GM21367 (cell line): ENCODE measurements at regions not wholly inside any gene's neighbourhood (a gene's known extent, or its start where the extent isn't known, plus 50 kb on each side); places are given as distances from the start of the nearest gene placed in this dataset.

Experiments
- ATAC-seq: cut with Tn5 transposase; IDR thresholded peaks from one replicate; pipeline ENCODE4 v1.9.1; 2021; ENCODE audit not compliant: unreplicated experiment

DNA sequence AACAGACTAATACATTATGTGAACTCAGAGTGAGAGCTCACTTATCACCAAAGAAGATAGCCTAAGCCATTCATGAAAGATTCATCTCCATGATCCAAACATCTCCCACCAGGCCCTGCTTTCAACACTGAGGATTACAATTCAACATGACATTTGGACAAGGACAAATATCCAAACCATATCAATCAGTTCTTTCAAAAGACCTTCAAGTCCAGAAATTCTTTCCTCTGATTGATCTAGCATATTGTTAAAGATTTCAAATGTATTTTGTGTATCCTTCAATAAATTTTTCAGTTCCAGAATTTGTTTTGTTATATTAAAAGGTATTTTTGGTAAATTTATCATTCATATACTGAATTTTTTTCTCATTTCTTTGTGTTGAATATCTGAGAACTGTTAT lies 1055.8 kb downstream of the SLC6A15 start:
- no peak for ATAC-seq

- no peak for ATAC-seq
These were observed 1062.1 kb downstream of the SLC6A15 start for GRCh38 chr12:83850531-83850930.

DNA sequence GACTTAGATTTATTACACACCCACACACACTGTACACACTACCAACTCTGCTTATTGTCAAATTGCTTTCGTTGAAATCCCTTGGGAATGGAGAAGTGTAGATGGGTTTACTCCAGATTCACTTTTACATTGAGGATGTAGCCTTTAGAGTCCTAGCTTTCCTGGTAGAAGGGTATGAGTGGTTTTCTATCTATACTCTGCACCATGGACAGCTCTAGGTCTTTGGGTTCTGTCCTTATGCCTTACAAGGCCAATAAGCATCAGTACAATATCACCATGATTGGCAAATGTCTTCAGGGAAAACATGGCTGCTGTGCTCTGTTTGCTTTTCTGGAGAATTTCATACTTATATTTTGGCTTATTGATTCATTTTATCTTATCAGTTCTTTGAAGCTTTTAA lies 1063.9 kb downstream of the SLC6A15 start:
- ATAC-seq = no peak

DNA sequence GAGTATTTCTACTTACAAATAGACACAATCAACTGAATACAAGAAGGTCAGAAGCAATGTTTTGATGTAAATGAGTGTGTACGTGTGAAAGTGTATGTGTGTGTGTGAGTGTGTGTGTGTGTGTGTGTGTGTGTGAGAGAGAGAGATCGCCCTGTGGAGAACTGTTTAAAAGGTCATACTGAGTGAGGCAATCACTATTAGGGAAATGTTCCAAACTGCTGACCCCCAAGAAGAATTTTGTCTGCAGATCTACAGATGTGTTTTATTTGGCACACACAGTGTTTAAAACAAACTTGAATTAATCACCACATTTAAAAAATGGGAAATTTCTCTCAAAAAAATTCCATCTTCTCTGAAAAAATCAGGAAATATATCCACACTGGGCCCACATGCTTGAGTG lies 1069.1 kb downstream of the SLC6A15 start:
- no peak for ATAC-seq

DNA sequence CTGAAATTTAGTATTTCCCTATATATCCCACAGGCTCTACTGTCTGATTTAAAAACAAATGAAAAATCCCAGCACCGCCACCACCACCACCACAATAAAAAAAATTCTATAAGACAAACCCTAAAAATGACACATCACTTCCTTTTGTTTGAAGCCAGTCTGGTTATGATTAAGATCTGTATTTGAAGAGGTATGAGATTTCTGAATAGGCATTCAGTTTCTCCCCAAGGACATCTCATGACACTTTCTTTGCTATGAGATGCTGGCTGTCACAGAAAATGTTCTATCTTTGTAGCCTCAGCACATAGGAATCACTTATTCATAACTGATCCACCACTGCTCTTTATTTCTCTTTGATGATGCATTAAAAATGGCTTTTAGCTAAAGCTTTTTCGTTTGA lies 1071.0 kb downstream of the SLC6A15 start:
- no peak for ATAC-seq

GRCh38 chr12:83827860-83828259 lies 1084.7 kb downstream of the SLC6A15 start:
- ATAC-seq = no peak

- ATAC-seq = no peak
These were observed 1085.4 kb downstream of the SLC6A15 start for GRCh38 chr12:83827193-83827592.

GRCh38 chr12:83826112-83826511 lies 1086.5 kb downstream of the SLC6A15 start:
- ATAC-seq = peak; percentile 82

GRCh38 chr12:83823386-83824045 lies 1089.1 kb downstream of the SLC6A15 start:
- peak; percentile 83 for ATAC-seq

DNA sequence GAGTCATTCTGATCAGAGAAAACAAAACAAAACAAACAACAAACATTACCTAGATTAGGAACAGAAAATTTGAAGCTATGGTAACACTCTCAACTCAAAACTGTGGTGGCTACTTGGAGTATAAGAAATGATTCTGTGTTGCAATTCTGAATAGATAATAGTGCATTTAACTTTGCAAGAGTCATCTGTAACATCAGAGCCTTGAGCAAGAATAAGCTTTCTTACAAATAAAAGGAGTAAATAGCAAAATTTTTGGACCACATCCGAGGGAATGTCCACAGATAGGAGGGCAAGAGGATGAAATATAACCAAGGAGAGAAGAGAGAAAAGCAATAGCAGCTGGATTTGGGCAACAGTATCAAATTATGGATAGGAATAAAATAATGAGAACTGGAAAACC lies 1090.6 kb downstream of the SLC6A15 start:
- ATAC-seq = no peak

- ATAC-seq = no peak
These were observed 1093.7 kb downstream of the SLC6A15 start for GRCh38 chr12:83818881-83819280.

DNA sequence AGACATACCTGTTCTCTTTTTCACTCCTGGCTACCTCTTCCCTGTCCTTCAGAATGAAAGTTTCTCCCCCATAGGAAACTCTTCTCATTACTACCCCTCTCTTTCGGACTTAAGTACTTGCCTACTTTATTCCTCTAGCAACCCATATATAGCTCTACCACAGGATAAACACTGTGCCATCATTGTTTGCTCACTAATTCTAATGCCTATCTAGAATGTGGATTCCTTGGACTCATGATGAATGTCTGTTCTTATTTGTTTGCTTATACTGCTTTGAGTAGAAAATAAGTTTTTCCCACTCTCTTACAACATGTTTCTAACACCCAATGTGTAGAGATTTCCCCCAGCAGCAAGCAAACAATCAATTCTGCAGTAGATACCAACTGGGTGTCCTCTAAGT lies 1094.9 kb downstream of the SLC6A15 start:
- no peak for ATAC-seq

GRCh38 chr12:83808591-83808990 lies 1104.0 kb downstream of the SLC6A15 start:
- ATAC-seq = no peak

- ATAC-seq = no peak
These were observed 1104.7 kb downstream of the SLC6A15 start for GRCh38 chr12:83807871-83808270.

- no peak for ATAC-seq
These were observed 1106.7 kb downstream of the SLC6A15 start for GRCh38 chr12:83805873-83806272.

DNA sequence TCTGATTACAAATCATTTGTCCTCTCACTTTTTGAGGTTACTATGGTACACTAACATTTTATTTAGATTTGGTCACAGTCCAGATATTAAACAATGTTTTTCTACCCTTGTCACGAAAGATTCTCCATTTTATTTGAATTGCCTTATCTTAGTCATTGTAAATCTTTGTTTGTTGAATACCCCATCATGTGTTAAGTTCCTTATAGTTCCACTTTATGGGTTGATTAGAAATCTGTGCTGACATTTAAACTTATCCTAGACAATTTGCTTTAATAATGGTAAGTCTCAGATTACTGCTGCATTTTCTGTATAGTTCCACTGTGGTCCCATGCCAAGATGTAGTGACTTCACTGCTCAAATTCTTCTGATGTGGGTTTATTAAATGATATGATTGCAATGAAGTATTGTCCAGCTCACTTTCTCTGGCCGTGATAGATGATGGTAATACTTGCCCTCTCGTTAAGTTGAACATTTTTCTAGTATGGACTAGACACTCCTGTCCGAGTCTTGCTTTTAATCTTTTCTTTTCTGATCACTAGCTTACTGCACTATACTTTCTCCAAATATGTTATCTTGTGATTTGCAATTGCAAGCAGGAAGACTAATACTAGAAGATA lies 1107.3 kb downstream of the SLC6A15 start:
- ATAC-seq = no peak

GRCh38 chr12:83801972-83802371 lies 1110.6 kb downstream of the SLC6A15 start:
- no peak for ATAC-seq

DNA sequence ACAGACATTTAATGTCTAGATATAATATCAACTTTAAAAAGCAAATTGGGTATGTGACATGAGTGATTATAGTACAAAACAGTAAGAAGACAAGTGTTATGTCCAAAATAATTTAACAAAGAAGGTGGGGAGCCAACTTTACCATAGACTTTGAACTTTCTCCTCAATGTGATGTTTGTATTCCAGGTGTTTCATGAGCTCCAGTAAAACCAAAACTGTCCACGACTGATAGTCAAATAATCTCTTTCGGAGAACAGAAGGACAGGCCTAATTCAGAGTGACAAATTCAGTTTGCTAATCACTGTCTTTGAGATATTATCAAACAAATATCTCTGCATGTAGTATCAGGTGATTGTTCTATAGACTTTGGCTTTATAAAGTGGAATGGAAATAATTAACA lies 1112.6 kb downstream of the SLC6A15 start:
- no peak for ATAC-seq

GRCh38 chr12:83796531-83796930 lies 1109.8 kb downstream of the TMTC2 start:
- no peak for ATAC-seq

- no peak for ATAC-seq
These were observed 1106.9 kb downstream of the TMTC2 start for GRCh38 chr12:83793616-83794015.

GRCh38 chr12:83784298-83784890 lies 1097.7 kb downstream of the TMTC2 start:
- ATAC-seq = no peak

GRCh38 chr12:83779526-83779925 lies 1092.8 kb downstream of the TMTC2 start:
- no peak for ATAC-seq

DNA sequence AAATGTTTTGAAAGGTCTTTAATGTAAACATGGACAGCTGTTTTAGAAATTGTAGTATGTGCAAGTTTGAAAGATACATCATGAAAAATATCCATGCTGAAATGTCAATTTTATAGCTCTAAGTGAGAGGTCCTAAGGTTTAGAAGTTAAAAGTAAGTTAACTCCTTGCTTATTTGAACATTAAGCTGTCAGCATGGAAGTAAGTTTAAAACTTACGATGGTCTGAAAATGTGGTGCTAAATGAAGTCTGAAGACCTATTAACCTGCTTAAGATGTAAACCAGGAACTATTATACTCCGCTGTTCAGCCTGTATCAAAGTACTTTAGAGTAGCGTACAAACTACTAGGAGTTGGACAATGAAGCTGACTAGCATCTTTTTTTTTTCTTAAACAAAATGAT lies 1082.4 kb downstream of the TMTC2 start:
- no peak for ATAC-seq
